HG02938 (cell line): ENCODE measurements at regions not wholly inside any gene's neighbourhood (a gene's known extent, or its start where the extent isn't known, plus 50 kb on each side); places are given as distances from the start of the nearest gene placed in this dataset.

Source experiments
- ATAC-seq: cut with Tn5 transposase; IDR thresholded peaks from one replicate; pipeline ENCODE4 v1.9.1; 2021; ENCODE audit warnings: mild to moderate bottlenecking, moderate library complexity; ENCODE audit not compliant: unreplicated experiment

- ATAC-seq: no peak
These were observed 466.4 kb downstream of the TDRD15 start for GRCh38 chr2:21590026-21590690.

GRCh38 chr2:21591926-21592325, 468.2 kb downstream of the TDRD15 start:
- ATAC-seq: no peak

- no peak for ATAC-seq
These were observed 475.6 kb downstream of the TDRD15 start for GRCh38 chr2:21599417-21599816.

GRCh38 chr2:21602789-21603188, 479.0 kb downstream of the TDRD15 start:
- ATAC-seq: no peak

- no peak for ATAC-seq
These were observed 483.8 kb downstream of the TDRD15 start for GRCh38 chr2:21607572-21607971.

- no peak for ATAC-seq
These were observed 486.5 kb downstream of the TDRD15 start for GRCh38 chr2:21610304-21610703.

GRCh38 chr2:21617885-21618434, 494.2 kb downstream of the TDRD15 start:
- ATAC-seq: no peak

- no peak for ATAC-seq
These were observed 497.0 kb downstream of the TDRD15 start for GRCh38 chr2:21620771-21621170.

GRCh38 chr2:21627938-21628337, 504.2 kb downstream of the TDRD15 start:
- no peak for ATAC-seq

- no peak for ATAC-seq
These were observed 509.2 kb downstream of the TDRD15 start for GRCh38 chr2:21633015-21633414.

- no peak for ATAC-seq
These were observed 509.7 kb downstream of the TDRD15 start for GRCh38 chr2:21633466-21633865.

GRCh38 chr2:21633911-21634310, 510.1 kb downstream of the TDRD15 start:
- ATAC-seq: no peak

GRCh38 chr2:21640046-21640445, 516.3 kb downstream of the TDRD15 start:
- no peak for ATAC-seq

GRCh38 chr2:21642647-21643046, 518.9 kb downstream of the TDRD15 start:
- ATAC-seq: no peak

GRCh38 chr2:21643180-21643579, 519.4 kb downstream of the TDRD15 start:
- ATAC-seq: no peak

- no peak for ATAC-seq
These were observed 520.5 kb downstream of the TDRD15 start for GRCh38 chr2:21644266-21644665.

GRCh38 chr2:21646345-21646744, 522.6 kb downstream of the TDRD15 start:
- no peak for ATAC-seq

- ATAC-seq: no peak
These were observed 526.8 kb downstream of the TDRD15 start for GRCh38 chr2:21650569-21650968.

- no peak for ATAC-seq
These were observed 531.4 kb downstream of the TDRD15 start for GRCh38 chr2:21655136-21655535.

- no peak for ATAC-seq
These were observed 532.7 kb downstream of the TDRD15 start for GRCh38 chr2:21656330-21657075.

- no peak for ATAC-seq
These were observed 533.7 kb downstream of the TDRD15 start for GRCh38 chr2:21657445-21657844.

- no peak for ATAC-seq
These were observed 534.5 kb downstream of the TDRD15 start for GRCh38 chr2:21658269-21658668.
